Heart left ventricle (tissue), 13 donors: ENCODE measurements at regions not wholly inside any gene's neighbourhood (a gene's known extent, or its start where the extent isn't known, plus 50 kb on each side); places are given as distances from the start of the nearest gene placed in this dataset.

Experiments used
- CTCF ChIP-seq, 12 donors: fragments of 200-600 bp; sonication (generic) in 4 of 12; IDR thresholded peaks; one replicate each; pipeline versions ENCODE4 v1.5.0 to v1.8.0; 2018 to 2022; ENCODE audit warnings: antibody characterized with exemption in 12 of 12, mild to moderate bottlenecking in 5 of 12
- POLR2A ChIP-seq, 2 donors: fragments of 450-650 bp; IDR thresholded peaks; one replicate each; pipeline ENCODE4 v1.6.1; 2017; ENCODE audit warnings: antibody characterized with exemption in 2 of 2, mild to moderate bottlenecking in 2 of 2, moderate library complexity in 2 of 2
- donor health status: ischemic (EF 13 %, LVEDD 7.1; RV severe dilation, severe dysfunction).
- donor health status: DM: no; HTN: yes; CAD: no.
- donor health status: DM: no; HTN: no; CAD: no.
- donor health status: ischemic (EF 25% LVEDD 6.9; RV normal size, moderate dysfunction).
- donor health status: ischemic (EF 25% LVEDD 5.7; RV mildly dilated, moderate dysfunction).
- donor health status: ischemic (EF 35%, LVEDD 5.7; RV mildly dilated, moderate dysfunction).
- donor health status: nonischemic (EF 11% LVEDD 7.7; RV severe dilation, severe dysfunction).
- donor health status: DM: yes; HTN: yes; CAD: no.
- donor health status: PGD.
- donor health status: ischemic (EF 29% LVEDD 5.4; RV normal size, mild dysfunction).
- donor health status: nonischemic (EF 23%, LVEDD 6.1; RV moderate dilation, normal function).

DNA sequence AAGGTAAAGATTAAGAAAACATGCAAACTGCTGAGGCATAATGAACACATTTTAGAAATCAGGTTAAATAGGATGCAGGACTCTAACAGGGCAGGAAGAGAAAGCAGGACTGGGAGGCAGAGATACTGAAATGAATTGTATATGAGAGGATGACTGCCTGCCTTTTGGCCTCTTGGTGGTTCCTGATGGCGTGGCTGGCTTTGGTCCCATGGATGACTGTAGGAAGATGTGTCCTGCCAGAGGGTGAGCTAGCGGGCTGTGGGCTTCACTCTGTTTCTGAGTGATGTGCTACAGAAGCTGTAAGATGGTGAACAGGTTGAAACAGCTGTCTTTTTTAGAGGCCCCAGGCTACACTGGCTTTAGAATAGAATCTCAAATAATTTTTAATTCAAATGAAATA, 517.0 kb downstream of the SLC4A3 start:
- TF ChIP-seq POLR2A (IDR thresholded peaks at IDR 0.05) (no peak), CTCF (IDR thresholded peaks at IDR 0.05) (no peak)
